Hematopoietic multipotent progenitor cell treated with erythropoietin and hydrocortisone succinate and interleukin-3 and kit ligand, for 15 days (in vitro differentiated cells): ENCODE measurements at regions not wholly inside any gene's neighbourhood (a gene's known extent, or its start where the extent isn't known, plus 50 kb on each side); places are given as distances from the start of the nearest gene placed in this dataset.
"Not testable (repeated sequence)": the region's sequence is repeated elsewhere in the genome, so short reads cannot be mapped to it uniquely, and the experiment has no call there.

Experiments
- DNase-seq: peaks from one replicate; pipeline ENCODE4 v3.0.0-alpha.2; 2015; ENCODE audit warnings: low spot score

DNA sequence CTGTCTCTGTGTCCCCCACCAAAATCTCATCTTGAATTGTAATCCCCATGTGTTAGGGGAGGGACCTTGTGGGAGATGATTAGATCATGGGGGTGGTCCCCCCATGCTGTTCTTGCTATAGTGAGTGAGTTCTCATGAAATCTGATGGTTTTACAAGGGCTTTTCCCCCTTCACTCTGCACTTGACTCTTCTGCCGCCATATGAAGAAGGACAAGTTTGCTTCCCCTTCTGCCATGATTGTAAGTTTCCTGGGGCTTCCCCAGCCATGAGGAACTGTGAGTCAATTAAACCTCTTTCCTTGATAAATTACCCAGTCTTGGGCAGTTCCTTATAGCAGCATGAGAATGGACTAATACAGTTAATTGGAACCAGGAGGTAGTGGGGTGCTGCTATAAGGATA lies 137.1 kb upstream of the RAB4A start:
- DNase-seq = no peak

DNA sequence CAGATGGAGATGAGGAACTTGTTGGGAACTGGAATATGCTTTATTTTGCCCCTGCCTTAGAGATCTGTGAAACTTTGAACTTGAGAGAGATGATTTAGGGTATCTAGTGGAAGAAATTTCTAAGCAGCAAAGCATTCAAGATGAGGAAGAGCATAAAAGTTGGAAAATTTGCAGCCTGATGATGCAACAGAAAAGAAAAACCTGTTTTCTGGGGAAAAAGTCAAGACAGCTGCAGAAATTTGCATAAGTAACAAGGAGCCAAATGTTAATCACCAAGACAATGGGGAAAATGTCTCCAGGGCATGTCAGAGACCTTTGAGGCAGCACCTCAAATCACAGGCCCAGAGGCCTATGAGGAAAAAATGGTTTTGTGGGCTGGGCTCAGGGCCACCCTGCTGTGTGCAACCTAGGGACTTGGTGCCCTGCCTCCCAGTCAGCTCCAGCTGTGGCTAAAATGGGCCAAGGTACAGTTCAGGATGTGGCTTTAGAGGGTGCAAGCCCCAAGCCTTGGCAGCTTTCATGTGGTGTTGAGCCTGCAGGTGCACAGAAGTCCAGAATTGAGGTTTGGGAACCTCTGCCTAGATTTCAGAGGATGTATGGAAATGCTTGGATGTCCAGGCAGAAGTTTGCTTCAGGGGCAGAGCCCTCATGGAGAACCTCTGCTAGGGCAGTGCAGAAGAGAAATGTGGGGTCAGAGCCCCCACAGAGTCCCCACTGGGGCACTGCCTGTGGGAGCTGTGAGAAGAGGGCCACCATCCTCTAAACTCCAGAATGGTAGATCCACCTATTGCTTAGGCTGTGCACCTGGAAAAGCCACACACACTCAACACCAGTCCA lies 136.3 kb upstream of the RAB4A start:
- not testable (repeated sequence) for DNase-seq

GRCh38 chr1:229135773-229136172 lies 135.1 kb upstream of the RAB4A start:
- DNase-seq = no peak

DNA sequence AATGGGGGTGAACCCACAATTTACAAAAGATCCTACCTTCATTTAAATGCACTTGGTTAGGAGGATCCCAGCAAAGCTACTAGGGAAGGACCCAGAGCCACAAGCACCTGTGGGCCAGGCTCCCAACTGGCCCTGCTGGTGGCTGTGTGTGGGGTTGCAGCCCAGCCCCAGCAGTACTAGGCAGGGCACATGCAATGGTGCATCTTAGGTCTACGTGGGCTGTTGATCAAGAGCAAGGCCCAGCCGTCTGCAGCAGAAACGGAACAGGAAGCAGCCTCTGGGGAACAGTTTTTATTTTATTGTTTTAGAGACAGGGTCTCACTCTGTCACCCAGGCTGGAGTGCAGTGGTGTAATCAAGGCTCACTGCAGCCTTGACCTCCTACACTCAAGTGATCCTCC lies 134.1 kb upstream of the RAB4A start:
- DNase-seq = no peak

GRCh38 chr1:229137271-229137670 lies 133.6 kb upstream of the RAB4A start:
- no peak for DNase-seq

DNA sequence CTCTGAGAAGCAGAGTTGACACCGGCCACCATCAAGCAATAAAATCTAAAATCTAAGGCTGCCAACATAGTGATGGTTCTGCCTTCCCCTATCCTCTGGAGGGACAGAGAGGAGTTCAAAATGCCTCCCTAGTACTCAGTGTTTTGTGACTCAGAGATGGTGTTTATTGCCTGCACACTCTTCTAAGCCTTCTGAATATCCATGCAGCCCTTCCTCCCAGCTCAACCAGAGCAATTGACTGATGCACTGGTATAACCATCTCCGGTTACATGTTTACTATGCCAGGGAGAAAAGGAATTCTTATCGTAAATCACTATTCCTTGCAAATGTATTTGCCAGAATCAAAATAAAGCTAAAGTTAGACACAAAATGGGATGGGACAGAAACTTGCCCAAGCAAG lies 132.9 kb upstream of the RAB4A start:
- no peak for DNase-seq

DNA sequence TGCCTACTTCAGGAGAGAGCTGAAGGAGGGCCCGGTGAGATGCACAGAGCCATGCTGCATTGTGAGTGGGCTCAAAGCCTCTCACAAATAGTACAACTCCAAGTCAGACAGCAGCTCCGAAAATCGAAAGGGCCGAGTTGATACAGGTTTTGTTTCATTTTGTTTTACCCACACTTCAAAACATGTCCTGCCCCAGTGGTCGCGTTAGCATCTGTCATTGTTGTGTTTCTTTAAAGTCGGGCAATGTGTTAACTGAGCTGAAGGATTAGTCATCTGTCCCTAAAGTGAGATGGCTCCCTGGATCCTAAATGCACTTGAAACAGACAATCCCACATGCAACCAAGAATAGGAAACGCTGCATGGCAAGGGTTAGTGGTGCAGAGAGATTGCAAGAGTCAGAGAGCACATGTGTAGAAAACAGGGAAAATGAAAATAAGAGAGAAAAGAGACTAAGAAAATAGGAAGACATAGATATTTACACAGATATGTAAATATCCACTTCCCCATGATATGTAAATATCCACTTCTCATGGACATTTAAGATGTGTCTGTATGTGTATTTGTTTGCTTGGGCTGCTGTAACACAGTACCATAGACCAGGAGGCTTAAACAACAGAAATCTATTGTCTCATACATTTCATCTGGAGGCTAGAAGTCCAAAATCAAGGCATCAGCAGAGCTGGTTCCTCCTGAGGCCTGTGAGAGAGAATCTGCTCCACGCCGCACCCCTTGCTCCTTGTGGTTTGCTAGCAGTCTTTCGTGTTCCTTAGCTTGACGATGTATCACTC lies 131.4 kb upstream of the RAB4A start:
- DNase-seq = no peak

DNA sequence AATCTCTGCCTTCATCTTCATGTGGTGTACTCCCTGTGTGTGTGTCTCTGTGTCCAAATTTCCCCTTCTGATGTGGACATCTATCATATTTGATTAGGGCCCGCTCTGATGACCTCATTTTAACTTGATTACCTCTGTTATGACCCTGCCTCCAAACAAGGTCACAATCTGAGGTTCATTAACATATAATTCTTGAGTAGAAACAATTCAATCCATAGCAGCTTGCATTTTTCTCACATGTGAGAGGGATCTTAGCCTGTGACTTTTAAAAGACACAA lies 130.9 kb upstream of the RAB4A start:
- no peak for DNase-seq

- DNase-seq = no peak
These were observed 129.6 kb upstream of the RAB4A start for GRCh38 chr1:229141271-229141670.

GRCh38 chr1:229141689-229142377 lies 129.1 kb upstream of the RAB4A start:
- DNase-seq = no peak

DNA sequence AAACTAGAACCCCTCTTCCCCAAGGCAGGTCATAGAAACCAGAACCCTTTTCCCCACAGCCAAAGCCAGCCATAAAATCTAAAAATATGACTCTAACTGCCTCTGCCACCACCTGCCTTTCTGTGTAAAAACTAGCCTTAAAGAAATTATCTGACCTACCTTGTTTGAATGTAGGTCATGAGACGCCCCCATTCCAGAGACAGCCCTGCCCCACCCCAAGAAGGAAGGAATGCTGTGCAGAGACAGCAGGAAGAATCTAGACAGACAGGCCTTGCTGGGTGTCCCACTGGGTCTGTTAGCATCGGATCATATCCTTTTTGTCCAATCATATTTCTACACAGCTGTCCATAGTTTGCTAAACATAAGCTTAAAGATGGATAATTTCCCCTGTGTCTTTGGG lies 128.4 kb upstream of the RAB4A start:
- no peak for DNase-seq

DNA sequence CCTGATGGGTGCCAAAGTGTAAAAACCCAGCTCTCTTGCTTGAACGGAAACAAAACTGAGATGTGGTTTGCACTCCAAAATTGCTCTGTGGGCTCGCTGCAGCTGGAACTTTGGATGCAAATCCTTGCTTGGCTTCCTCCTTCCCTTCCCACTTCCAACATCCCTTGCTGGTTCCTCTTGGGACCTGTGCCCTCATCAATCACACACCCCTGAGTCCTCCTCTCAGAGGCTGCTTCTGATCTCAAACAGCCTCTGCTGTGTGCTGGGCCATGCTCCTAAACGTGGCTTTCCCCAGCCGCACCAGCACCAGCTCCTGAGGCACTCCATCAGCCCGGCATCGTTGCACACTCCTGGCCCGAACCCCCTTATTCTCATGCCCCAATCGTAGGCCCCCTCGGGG lies 124.3 kb upstream of the RAB4A start:
- no peak for DNase-seq

GRCh38 chr1:229147072-229147471 lies 123.8 kb upstream of the RAB4A start:
- DNase-seq = no peak

GRCh38 chr1:229148041-229148671 lies 122.8 kb upstream of the RAB4A start:
- DNase-seq = no peak

- no peak for DNase-seq
These were observed 122.2 kb upstream of the RAB4A start for GRCh38 chr1:229148743-229149142.

DNA sequence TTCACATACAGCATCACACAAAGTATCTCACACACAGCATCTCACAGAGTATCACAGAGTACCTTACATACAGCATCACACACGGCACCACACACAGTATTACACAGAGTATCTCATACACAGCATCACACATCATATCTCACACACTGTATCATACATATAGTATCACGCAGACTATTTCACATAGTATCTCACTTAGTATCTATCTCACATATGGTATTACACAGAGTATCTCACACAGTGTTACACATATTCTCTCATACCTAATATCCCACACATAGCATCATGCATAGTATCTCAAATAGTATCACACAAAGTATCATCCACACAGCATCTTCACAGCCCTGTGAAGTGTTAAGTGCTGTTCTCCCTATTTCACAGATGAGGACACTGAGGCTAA lies 121.5 kb upstream of the RAB4A start:
- no peak for DNase-seq

GRCh38 chr1:229150518-229150917 lies 120.4 kb upstream of the RAB4A start:
- no peak for DNase-seq

- DNase-seq = not testable (repeated sequence)
These were observed 119.5 kb upstream of the RAB4A start for GRCh38 chr1:229151412-229151811.

DNA sequence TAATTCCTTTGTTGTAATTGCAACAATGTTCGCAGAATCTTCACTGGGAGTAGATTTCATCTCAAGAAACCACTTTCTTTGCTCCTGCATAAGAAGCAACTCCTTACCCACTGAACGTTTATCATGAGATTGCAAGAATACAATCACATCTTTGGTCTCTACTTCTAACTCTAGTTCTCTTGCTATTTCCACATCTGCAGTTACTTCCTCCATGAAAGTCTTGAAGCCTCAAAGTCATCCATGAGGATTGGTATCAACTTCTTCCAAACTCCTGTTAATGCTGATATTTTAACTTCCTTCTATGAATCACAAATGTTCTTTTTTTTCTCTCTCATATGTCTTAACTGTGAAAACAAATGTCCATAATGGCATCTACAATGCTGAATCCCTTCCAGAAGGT lies 118.6 kb upstream of the RAB4A start:
- DNase-seq = no peak

GRCh38 chr1:229153955-229154548 lies 116.9 kb upstream of the RAB4A start:
- DNase-seq = no peak

DNA sequence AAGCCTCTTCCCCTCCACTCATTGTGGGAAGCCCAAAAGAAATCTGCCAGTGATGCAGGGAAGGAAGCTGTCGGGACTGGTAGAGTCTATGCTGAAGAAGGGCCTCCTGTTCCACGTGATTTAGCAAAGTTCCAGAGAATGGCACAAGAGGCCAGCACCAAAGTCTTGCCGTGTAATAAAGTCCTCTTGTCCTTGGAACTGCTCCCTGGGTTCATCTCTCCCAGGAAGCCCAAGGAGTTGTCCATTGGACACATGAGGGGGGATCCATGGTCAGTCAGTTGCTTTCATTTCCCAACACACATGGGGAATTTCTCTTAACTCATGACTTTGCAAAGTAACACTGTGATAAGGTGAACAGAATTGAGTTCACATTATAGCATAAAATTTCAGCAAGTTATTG lies 116.1 kb upstream of the RAB4A start:
- DNase-seq = no peak

DNA sequence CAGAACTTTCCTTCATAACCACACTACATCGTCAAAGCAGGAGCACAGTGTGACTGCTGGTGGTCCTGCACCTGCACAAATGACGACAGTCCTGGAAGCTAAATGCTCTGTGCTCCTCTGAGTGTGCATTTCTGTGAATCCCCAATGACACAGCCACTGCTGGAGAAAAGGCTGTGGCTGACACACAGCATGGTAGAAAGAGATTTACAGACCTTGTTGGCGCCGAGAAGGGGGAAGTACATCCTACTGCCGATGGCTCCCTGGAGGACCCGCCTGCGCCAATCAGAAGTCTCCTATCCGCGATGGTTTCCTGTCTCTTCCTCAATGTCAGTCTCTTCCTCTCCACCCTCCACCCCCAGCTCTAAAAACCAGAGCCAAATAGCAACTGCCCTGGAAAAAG lies 115.4 kb upstream of the RAB4A start:
- DNase-seq = no peak
